HG03460 (cell line): ENCODE measurements at regions not wholly inside any gene's neighbourhood (a gene's known extent, or its start where the extent isn't known, plus 50 kb on each side); places are given as distances from the start of the nearest gene placed in this dataset.
"Not testable (repeated sequence)": the region's sequence is repeated elsewhere in the genome, so short reads cannot be mapped to it uniquely, and the experiment has no call there.

Experiments used
- ATAC-seq: cut with Tn5 transposase; IDR thresholded peaks from one replicate; pipeline ENCODE4 v1.9.1; 2021; ENCODE audit not compliant: unreplicated experiment

DNA sequence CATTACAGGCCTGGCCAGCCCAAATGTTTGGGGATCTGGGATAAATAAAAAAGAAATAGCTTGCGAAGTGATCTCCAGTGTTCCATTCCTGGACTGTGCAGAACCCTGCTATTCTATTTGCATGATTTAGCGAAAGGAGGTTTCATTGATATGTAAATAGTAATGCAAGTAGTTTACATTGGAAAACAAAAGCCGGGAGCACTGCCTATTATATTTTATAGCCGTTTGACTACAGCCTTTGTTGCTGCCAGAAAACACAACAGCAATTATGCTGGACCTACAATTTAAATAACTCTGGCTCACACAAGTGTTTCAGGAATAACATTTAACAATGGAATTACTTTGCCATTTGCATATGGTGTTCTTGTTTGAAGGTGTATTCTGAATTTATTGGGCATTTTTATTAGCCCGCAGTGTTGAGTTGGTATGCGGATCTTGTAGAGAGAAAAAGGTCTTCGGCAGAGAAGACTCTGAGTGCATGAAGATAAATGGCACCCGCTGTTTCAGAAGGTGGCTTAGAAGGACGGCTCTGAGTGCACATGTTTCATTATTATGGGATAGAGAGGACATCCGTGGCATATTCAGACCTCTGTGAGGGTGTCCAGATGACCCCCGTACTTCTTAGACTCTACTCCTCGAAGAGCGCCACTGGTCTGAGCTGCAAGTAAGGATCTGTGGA lies 315.0 kb downstream of the BRD1 start:
- ATAC-seq: no peak

DNA sequence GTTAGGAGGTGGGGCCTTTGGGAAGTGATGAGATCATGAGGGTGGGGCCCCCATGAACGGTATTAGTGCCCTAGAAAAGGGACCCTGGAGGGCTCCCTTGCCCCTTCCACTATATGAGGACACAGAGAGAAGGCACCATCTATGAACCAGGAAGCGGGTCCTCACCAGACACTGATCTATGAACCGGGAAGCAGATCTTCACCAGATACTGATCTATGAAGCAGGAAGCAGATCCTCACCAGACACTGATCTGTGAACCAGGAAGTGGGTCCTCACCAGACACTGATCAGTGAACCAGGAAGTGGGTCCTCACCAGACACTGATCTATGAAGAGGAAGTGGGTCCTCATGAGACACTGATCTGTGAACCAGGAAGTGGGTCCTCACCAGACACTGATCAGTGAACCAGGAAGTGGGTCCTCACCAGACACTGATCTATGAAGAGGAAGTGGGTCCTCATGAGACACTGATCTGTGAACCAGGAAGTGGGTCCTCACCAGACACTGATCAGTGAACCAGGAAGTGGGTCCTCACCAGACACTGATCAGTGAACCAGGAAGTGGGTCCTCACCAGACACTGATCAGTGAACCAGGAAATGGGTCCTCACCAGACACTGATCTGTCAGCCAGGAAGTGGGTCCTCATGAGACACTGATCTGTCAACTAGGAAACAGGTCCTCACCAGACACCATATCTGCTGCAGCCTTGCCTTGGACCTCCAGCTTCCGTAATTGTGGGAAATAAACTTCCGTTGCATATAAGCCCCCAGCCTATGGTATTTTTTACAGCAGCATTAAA lies 316.1 kb downstream of the BRD1 start:
- not testable (repeated sequence) for ATAC-seq

DNA sequence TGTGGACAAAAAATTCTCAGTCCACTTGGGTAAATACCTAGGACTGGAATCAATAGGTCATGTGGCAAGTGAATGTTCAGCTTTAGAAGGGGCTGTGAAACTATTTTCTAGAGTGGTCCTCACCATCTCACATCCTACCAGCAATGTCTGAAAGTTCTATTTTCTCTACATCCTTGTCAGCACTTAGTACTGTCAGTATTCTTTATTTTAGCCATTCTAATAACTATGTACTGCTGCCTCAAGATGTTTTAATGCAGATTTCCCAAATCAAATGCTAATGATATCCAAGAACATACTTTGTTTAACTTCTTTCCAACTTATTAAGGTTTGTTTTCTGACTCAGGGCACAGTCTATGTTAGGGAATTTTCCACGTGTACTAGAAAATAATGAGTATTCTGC lies 317.0 kb downstream of the BRD1 start:
- ATAC-seq: no peak

DNA sequence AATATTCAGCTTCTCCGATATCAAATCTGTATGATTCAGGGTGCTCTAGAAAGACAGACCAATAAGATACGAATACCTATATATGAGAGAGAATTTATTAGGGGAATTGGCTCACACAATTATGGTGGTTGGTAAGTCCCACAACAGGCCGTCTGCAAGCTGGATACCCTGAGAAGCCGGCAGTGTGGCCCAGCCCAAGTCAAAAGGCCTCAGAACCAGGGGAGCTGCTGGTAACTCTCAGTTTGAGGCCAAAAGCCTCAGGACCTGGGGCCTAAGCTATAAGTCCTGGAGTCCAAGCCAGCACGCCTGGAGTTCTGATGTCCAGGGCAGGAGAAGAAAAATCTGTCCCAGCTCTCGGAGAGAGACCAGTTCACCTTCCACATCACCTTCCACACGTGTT lies 318.7 kb downstream of the BRD1 start:
- no peak for ATAC-seq

DNA sequence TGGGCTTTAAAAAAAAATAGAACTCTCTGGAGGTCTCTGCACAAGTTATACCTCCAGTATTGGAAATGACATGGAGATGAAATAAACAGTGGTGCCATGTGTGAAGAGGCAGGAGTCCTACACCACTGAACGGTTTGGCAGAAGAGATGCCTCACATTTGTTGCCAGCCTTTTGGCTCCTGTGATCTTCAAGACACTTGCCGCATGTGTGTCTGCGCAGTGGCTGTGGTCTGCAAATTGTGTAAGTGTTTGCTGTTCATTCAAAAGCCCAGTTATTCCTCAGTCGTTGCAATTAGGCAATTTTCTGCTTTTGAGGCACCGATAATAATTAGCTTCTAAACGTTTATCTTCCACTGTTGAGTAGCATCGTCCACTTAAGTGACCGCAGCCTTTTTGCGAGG lies 319.1 kb downstream of the BRD1 start:
- no peak for ATAC-seq

DNA sequence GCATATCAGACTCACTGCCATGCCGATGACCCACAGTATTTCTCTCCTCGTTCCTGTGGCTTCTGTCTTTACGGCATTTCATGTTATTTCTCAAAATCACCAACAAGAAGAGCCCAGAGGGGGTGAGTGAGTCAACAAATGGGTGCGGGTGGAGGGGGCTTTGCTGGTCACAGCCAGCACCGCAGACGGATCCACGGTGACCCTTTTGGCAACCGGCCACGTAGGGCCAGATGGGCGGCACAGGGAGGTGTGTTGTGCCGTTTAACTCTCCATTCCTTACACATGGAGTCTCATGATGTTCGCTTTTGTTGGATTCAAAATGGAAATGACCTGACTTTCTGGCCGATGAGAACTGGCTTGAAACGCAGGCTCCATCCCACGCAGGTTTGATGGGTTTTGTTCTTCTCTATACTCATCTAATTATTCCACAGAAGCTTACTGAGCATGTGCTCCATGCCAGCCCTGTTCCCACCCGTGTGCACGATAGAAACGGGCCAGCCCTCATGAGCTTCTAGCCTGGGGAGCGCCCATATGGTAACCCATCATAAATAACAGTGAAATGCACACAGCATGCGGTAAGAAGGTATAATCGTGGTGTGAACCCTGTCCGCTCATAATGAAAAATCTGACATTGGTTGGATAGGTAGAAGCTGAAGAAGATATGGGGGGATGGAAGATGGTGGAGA lies 319.9 kb downstream of the BRD1 start:
- ATAC-seq: no peak

DNA sequence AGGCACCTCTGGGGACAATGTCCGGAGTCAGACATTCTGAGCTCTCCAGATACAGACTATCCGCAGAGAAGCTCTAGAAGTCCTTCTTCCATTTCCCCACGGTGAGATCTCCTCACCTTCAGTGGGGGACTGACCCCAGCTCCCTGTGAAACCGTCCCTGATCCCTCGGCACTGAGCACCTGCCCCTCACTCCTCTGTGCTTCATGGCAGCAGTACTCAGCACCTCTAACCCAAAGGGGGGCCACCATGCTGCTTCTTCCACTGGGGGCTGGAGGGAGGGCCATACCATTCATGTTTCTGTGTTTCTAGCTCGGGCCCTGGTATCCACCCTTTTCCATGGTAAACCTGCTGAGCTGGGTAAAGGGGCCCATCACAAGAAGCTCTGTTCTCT lies 321.7 kb downstream of the BRD1 start:
- ATAC-seq: no peak

DNA sequence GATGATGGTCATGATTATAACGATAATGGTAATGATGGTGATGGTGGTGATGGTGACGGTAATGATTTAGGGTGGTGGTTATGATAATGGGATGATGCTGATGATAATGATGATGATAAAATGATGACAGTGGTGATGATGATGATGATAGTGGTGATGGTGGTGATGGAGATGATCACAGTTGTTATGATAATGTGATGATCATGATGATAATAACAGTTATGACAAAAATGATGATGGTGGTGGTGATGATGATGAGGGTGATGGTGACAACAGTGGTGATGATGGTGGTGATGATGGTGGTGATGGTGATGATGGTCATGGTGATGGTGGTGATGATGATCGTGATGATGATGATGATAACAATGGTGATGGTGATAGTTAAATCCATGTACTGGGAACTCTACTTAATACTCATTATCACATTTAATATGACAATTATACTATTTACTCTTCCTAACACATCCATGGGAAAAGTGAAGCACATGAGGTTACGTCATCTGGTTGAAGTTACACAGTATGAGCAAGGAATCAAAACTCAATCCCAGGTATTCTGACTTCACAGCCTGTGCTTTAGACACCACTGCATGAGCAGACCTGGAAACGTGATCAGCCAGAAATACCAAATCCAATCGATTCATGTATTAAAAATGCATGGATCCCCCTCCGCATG lies 322.2 kb downstream of the BRD1 start:
- no peak for ATAC-seq

DNA sequence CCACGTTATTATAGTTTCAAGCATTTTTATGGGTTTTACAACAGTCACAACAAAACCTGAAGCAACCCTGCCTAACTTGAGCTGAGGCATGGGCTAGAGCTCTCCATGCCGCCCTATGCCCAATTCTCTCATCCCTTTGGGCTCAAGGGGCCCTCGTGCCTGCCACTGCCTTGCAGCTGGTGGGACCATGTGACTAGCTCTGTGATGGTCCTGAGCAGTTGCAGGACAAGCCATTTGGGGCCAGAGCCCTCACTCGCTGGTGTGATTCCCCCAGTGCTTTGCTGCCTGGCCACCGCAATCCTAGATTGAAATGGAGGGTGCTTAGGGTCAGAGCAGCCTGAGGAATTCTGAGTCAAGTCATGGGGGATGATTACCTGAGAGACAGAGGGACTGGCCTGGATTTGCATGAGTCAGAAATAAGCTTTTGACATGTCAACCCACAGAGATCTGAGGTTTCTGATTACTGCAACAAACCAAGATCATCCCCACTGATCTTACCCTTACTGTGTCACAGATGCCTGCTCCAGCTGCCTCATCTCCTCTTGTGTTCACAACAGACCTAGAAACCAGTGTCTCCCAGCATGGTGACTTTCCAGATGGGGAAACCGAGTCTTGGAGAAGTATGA lies 323.7 kb downstream of the BRD1 start:
- ATAC-seq: no peak

DNA sequence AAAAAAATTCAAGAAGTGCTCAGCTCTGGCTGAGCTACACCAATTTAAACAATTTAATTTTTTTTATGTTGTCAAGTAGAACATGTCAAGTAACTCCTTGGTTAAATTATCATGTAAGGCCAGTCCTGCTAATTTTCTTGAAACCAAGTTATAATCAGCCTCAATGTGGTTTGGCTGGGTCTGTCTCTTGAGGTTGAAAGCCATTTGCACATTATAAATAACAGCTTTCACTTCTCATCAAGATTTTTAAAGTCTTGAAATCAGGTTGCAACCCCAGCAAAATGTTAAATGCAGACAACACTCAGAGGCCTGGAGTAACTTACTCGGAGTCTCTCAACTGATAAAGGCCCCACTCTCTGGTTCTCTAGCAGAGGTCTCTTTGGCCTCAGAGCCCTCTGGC lies 324.4 kb downstream of the BRD1 start:
- no peak for ATAC-seq

DNA sequence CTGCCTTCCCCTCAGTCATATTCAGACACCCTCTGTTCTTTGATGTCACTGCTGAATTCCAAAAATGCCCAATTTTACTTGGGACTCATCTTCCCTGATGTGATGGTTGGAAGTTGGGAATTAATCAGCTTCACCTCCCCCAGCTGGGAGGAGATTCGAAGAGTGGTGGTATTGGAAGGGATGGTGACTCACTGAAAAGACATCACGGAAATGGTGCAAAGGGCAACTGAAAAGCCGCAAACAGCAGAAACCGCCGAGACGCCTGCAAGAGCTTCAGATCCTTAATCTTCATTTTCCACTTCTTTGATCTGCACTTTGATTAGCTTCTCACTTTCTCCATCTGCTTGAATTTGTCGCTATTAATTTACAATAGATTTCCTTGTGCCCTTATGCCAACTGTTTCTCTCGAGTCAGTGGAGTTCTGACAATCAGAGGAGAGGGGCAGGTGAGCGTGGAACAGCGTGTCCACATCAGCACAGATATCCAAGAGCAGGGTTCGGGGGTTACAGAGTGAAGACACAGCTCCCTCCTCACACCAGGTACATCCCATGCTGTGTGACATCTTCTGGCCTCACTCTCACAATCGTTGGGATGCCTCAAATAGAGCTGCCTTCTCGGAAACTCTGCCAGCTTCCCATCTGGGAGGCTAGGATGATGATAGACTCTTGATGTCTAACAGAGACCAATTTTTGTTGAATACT lies 325.4 kb downstream of the BRD1 start:
- no peak for ATAC-seq

DNA sequence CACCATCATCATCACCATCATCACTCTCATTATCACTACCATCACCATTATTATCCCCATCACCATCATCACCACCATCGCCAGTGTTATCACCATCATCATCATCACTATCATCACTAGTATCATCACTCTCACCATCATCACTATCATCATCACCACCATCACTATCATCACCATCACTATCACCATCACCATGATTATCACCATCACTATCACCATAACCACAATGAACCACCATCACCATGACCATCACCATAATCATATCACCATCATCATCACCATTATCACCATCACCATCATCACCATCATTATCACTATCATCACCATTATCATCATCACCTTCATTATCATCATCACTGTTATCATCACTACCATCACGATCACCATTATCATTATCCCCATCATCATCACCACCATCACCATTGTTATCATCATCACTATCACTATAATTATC lies 326.7 kb downstream of the BRD1 start:
- no peak for ATAC-seq

DNA sequence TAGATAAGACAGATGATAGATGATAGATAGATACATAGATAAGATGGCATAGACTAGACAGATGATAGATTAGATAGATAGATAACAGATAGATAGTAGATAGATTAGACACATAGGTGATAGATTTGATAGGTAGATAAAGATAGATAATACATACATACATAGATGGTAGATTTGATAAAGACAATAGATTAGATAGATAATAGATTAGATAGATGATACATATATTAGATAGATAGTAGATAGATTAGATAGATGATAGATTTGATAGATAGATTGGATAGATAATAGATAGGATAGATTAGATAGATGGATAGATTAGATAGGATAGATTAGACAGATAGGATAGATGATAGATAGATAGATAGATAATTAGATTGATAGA lies 327.6 kb downstream of the BRD1 start:
- ATAC-seq: no peak

DNA sequence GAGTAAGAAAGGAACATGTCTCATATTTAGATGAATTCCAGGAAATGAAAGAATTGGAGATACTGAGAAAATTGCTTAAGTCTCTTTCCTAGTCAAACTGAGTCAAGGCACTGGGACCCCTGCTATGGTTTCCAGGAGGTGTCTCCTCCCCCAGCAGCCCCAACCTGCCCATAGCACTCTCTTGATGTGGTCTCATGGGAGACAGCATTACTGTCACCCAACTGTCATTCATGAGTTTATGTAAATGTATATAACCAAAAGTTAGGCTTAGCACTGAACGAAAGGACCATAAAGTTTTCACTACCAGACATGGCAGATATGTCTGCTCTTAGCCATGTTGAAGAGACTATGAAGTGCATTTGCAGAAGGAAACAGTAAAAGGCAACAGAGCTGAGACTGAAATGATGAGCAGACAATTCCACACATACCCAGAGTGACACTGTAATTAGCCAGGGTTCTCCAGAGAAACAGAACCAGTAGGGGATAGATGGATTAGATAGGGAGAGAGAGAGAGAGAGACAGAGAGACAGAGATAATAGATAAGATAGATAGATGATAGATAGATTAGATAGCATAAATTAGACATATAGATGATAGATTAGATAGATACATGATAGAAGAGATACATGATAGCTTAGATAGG lies 328.1 kb downstream of the BRD1 start:
- no peak for ATAC-seq

DNA sequence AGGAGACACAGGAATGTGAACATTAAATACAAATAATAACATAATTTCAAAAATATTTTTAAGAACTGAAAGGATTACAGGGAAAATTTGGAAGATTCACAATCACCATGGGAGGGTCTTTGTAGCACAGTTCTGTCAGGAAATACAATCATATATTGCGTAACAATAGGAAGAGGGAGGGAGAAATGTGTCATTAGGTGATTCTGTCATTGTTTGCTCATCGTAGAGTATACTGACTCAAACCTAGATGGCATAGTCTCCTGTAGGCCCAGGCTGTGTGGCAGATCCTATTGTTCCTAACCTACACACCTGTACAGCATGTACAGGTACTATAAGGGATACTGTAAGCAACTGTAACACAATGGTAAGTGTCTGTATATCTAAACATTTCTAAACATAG lies 330.4 kb downstream of the BRD1 start:
- no peak for ATAC-seq

DNA sequence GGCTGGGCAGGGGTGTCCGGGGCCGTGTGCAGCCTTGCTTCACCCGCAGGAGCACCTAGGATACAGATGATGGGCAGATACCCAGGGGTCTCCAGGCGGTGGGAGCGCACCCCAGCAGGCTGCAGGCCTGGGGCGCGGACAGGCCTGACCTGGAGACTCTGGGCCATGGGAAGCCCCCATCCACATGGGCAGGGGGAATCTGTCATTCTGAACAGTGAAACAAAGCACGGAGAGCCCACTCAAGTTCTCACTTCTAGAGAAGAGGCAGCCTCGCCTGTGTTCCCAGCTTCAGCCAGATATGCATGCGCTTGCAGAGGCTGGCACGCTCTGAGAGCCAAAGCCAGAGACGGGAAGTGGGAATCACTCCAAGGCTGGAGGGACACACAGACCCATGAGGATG lies 333.1 kb downstream of the BRD1 start:
- ATAC-seq: no peak

DNA sequence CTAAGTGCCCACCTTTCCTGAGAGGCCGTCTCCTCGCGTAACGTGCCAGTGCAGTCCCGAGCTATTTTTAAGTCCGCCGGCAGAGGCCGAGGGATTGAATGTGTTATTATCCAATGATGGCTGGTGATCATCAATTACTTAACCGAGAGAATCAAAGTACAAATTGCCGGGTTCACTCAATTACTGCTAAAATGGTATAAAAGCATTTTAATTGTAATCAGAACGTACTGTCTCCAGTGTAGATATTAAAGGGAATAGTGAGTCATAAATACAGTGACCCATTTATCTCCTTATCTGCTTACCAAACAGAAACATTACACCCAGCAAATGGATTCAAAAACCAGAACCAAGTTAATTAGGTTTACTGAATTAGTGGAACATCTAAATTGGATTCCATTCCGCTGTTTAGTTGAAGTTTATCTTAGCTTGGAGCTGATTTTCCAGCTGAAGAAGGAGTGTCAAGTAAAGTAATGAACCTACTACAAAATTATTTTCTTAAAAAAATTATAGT lies 334.9 kb downstream of the BRD1 start:
- ATAC-seq: no peak

DNA sequence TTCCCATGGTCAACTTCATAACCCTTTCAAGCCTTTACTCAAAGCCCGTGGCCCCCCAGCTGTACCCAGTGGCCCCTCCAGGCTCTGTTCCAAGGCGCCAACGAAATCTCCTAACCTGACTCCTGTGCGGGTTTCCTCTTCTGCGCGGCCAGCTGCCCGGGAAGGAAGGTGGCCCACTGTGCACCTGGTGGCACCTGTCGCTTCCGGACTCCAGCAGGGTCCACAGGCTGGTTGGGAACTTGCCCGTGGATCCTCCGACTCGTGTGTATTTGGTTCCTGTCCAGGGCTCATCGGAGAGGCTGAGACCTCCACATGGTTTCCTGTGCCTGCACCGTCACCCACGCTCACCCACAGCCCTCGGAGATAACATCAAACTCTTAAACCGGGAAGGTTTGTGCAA lies 335.4 kb downstream of the BRD1 start:
- no peak for ATAC-seq

DNA sequence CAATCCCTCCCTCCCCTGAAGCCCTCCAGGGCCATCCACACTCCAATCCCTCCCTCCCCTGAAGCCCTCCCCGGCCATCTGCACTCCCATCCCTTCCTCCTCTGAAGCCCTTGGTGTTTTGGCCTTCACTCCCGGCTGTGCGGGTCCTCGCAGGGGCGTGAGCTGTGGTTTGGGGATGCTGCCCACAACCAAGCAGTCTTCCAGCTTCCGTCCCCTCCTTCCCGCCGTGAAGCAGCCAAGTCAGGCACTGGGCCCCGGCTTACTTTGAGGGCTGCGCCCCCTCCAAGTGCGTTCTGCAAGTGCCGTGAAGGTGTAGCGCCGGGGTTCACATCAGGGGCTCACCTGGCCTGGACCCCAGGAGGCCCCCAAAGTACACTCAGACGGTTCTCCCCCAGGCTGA lies 335.9 kb downstream of the BRD1 start:
- ATAC-seq: no peak

DNA sequence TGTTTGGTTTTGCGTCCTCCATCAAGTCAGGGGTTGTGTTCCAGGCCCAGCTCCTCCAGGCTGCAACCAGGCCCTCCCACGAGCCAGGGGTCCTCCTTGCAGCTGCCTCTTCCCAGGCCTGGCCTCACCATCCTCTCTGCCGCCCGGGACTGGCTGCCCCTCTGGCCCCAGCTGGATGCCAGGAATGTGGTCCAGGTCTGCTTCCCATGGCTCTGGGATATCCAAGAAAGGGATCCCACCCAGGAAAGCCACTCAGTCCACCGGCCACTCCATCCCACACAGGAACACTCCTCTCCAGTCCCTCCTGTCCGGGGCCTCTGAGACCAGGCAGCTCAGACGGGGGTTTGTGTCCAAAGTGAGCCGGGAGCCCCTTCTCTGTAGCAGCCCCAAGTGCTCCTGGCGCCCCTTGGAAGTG lies 336.4 kb downstream of the BRD1 start:
- no peak for ATAC-seq
